ENCODE measurements at regions not wholly inside any gene's neighbourhood (a gene's known extent, or its start where the extent isn't known, plus 50 kb on each side); places are given as distances from the start of the nearest gene placed in this dataset.

- DNase-seq = no peak
Measured at GRCh38 chr11:134905928-134906327, 493.9 kb upstream of the B3GAT1 start.

GRCh38 chr11:134905517-134905916 lies 493.5 kb upstream of the B3GAT1 start:
- no peak for DNase-seq

DNA sequence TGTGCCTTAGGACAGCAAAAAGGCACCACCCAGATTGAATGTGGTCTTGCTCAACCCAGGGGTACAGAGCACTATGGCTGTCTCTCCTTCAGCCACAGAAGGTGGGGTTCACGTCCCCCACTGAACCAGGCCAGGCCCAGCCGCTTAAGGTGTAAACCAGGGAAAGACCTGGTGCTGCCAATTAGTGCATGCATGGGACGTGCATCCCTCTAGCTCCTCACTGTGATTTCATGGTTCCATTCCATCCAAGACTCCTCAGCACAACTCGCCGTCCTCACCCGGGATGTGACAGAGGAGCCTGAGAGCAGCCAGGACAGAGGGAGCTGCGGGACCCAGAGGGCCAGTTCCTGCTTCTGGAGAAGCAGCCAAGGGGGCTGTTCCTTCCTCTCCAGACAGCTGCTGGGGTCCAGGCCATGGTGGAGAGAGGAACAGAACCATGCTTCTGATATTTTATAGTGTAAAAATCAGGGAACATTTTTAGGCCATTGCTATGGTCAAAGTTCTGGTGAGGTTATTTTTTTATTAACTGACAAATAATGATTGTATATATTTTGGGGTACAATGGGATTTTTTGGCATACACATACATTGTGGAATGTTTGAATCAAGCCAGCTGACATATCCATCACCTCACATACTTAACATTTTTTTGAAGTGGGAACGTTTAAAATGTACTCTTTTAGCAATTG lies 492.2 kb upstream of the B3GAT1 start:
- DNase-seq = no peak

- no peak for DNase-seq
Measured at GRCh38 chr11:134901955-134902918, 490.2 kb upstream of the B3GAT1 start.

DNA sequence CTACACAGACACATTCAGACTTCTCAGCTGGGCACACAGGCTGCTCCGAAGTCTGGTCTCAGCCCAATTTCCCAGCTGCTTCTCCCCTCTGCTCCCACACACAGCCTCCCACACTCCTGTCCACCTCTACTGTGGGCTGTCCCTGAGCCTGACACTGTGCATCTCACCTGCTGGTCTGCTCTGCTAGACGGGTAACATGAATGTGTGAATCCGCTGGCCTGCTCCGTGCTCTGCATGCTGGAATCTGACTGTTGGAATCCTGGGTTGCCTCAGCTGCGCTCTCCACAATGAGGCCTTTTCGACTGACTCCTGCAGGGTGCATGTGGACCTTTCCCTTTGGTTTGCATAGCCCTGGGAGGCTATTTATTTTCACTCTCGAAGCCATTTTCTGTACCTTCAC lies 489.5 kb upstream of the B3GAT1 start:
- no peak for DNase-seq

GRCh38 chr11:134893810-134894685 lies 482.0 kb upstream of the B3GAT1 start:
- DNase-seq = no peak

DNA sequence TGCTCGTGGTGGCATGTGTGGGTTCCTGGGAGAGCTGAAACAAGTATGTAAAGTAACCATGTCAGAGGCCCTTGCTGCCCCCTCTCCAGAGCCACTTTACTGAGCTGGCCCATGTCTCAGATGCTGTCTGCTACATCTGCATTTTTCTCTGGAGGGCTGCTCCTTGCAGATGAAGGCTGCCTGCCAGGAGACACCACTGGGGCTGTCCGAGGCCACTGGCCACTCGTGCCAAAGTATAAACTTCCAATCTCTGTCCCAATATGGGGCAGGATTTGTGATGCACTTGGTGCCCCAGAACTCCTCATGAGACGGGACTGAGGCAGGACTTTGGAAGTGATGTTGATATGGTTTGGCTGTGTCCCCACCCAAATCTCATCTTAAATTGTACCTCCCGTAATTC lies 478.4 kb upstream of the B3GAT1 start:
- DNase-seq = no peak

- DNase-seq = no peak
Measured at GRCh38 chr11:134889832-134890231, 477.8 kb upstream of the B3GAT1 start.

GRCh38 chr11:134888821-134889220 lies 476.8 kb upstream of the B3GAT1 start:
- no peak for DNase-seq

DNA sequence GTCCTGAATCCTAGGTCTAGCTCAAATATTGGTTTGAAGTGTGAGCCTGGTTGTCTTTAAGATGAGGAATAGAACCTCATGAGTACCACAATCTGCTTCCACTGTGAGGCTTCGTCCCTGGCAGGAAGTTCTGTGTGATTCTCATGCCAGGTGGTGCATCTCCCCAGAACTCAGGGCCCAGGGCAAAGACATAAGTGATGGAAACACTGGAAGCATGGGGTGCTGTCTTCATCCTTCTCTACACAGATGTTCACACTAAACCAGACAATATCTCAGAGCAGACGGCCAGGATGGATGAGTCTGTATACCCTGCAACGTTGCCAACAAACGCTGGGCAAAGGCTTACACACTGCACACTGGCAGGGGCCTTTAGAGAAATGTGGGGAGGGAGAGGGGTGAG lies 475.9 kb upstream of the B3GAT1 start:
- DNase-seq = no peak

- no peak for DNase-seq
Measured at GRCh38 chr11:134883484-134883883, 471.4 kb upstream of the B3GAT1 start.

DNA sequence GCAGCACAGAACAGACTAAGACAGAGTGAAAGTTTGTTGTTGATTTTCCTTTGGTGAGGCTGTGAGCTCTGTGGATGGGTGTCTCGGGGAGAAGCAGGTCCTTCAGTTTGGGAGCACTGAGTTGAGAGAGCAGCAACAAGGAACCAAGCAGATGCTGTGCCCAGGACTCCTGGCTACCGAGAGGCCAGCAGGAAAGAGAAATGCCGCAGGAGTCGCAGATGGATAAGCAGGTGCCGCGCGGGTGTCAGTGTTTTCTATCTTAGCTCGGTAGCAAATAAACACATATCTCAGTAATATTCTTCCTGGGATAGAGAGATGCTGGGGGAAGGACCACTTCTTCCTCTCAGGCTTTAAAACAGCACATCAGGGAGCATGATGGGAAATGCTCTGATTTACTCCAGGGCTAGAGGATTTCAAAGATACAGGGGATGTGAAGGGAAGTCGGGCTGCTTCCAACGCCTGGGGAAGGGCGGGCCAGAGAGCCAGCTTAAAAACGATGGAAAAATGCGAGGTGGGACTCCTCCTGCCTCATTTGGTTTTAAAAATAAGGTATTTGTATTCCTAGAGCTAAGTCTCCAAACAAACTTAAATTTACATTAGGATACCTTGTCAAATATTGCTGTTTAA lies 470.7 kb upstream of the B3GAT1 start:
- DNase-seq = no peak

DNA sequence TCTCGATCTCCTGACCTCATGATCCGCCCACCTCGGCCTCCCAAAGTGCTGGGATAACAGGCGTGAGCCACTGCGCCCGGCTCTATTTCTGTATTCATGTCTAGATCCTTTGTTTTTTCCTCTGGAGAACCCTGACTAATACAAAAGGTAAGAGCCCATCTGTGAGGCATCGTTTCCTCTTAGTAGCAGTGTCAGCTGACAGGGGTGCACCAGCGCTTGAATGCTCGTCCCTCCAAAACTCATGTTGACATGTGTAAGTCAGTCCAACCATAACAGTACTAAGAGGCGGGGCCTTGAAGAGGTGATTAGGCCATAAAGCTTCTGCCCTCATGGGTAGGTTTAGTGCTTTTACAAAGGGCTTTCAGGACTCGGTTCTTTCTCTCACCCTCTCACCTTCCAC lies 470.1 kb upstream of the B3GAT1 start:
- no peak for DNase-seq

- no peak for DNase-seq
Measured at GRCh38 chr11:134880788-134881187, 468.7 kb upstream of the B3GAT1 start.

DNA sequence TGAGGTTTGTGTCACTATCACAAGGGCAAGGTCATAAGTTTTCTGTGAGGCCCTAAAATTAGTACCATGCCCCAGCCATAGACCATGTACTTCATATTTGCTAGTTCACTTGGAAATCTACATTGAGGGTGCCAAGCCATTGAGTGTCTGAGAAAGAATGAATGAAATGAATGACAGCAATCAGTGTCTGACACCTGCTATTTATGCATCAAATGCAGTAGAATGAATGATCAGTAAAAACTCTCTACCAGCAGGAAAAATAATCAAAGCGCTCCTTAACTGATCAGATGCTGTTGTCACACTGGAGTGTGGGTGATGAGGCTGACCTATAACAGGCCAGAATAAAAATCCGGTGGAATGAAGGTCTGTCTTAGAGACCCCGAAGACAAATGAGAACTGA lies 467.9 kb upstream of the B3GAT1 start:
- DNase-seq = no peak

GRCh38 chr11:134879341-134879740 lies 467.3 kb upstream of the B3GAT1 start:
- DNase-seq = no peak

- no peak for DNase-seq
Measured at GRCh38 chr11:134878785-134879184, 466.7 kb upstream of the B3GAT1 start.

- DNase-seq = no peak
Measured at GRCh38 chr11:134876226-134876625, 464.2 kb upstream of the B3GAT1 start.

DNA sequence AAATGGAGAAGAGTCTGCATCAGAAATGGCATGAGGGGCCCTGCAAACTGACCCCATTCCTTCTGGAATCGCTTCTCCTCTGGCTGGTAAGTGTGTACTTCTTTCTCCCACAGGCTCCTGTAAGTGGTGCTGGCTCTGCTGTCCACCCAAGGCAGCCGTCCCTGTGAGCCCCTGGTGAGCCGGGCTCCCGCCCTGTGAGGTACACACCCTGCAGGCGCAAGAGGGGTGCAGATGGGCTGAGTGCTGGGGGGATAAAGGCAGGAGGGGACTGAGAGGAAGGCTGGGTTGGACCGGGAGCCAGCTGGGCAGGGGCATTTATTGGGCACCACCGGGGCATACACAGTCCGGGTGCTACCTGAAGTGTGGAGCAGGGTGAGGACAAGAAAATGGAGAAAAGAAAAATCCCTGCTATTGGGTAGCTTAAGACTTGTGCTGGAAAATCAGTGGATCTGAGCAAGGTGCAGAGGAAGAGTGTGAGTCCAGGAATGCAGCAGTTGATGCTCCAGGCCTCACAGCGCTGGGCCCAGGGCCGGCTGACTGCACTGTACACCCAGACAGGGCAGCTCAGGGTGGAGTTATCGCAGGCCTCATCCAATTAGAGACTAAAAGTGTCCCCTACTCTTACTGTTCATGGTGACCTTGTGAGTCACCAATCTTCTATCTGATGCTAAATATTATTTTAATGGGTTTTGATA lies 455.1 kb upstream of the B3GAT1 start:
- DNase-seq = no peak

- DNase-seq = no peak
Measured at GRCh38 chr11:134866215-134866614, 454.2 kb upstream of the B3GAT1 start.

- no peak for DNase-seq
Measured at GRCh38 chr11:134864968-134865305, 452.9 kb upstream of the B3GAT1 start.
